ENCODE measurements at regions not wholly inside any gene's neighbourhood (a gene's known extent, or its start where the extent isn't known, plus 50 kb on each side); places are given as distances from the start of the nearest gene placed in this dataset.

- Histone ChIP-seq H3K9me3 (ENCODE audit: insufficient read depth, low read length) (no peaks in the 10 kb centered on the region), H3K36me3 (ENCODE audit: insufficient read depth, insufficient read length, low read length) (peaks cover 13% of the 10 kb centered on the region), H3K9ac (ENCODE audit: insufficient read length, low read depth) (no peak overlapping the region), H3K27me3 (ENCODE audit: insufficient read depth, insufficient read length) (no peaks in the 10 kb centered on the region), H3K4me1 (ENCODE audit: insufficient read depth, insufficient read length) (no peaks in the 10 kb centered on the region), H3K4me3 (ENCODE audit: insufficient read length, low read depth) (no peak overlapping the region)
- TF ChIP-seq YY1 (IDR thresholded peaks at IDR 0.05; ENCODE audit: insufficient read depth, insufficient read length) (no peak), SUZ12 (IDR thresholded peaks at IDR 0.05; ENCODE audit: extremely low read depth, insufficient read depth, insufficient read length) (no peak), ZNF274 (IDR thresholded peaks at IDR 0.05; ENCODE audit: low read depth, low read length) (no peak)
- DNase-seq (ENCODE audit: low read depth, low spot score): no peak
These were observed 566.3 kb downstream of the UQCRFS1 start for GRCh38 chr19:28646629-28647028.

- H3K9ac ChIP-seq (ENCODE audit: insufficient read length, low read depth): no peak overlapping the region
- no peak for DNase-seq (ENCODE audit: low read depth, low spot score)
- no peak overlapping the region for H3K4me3 ChIP-seq (ENCODE audit: insufficient read length, low read depth)
- TF ChIP-seq YY1 (IDR thresholded peaks at IDR 0.05; ENCODE audit: insufficient read depth, insufficient read length) (no peak), SUZ12 (IDR thresholded peaks at IDR 0.05; ENCODE audit: extremely low read depth, insufficient read depth, insufficient read length) (no peak), ZNF274 (IDR thresholded peaks at IDR 0.05; ENCODE audit: low read depth, low read length) (no peak)
- no peaks in the 10 kb centered on the region for H3K9me3 ChIP-seq (ENCODE audit: insufficient read depth, low read length)
- peaks cover 25% of the 10 kb centered on the region for H3K36me3 ChIP-seq (ENCODE audit: insufficient read depth, insufficient read length, low read length)
- no peaks in the 10 kb centered on the region for H3K27me3 ChIP-seq (ENCODE audit: insufficient read depth, insufficient read length)
- no peaks in the 10 kb centered on the region for H3K4me1 ChIP-seq (ENCODE audit: insufficient read depth, insufficient read length)
These were observed 568.7 kb downstream of the UQCRFS1 start for GRCh38 chr19:28644169-28644775.

GRCh38 chr19:28642787-28643683 lies 569.9 kb downstream of the UQCRFS1 start:
- TF ChIP-seq YY1 (IDR thresholded peaks at IDR 0.05; ENCODE audit: insufficient read depth, insufficient read length) (no peak), ZNF274 (IDR thresholded peaks at IDR 0.05; ENCODE audit: low read depth, low read length) (no peak), SUZ12 (IDR thresholded peaks at IDR 0.05; ENCODE audit: extremely low read depth, insufficient read depth, insufficient read length) (no peak)
- Histone ChIP-seq H3K9ac (ENCODE audit: insufficient read length, low read depth) (no peak overlapping the region), H3K4me3 (ENCODE audit: insufficient read length, low read depth) (no peak overlapping the region), H3K4me1 (ENCODE audit: insufficient read depth, insufficient read length) (no peaks in the 10 kb centered on the region), H3K9me3 (ENCODE audit: insufficient read depth, low read length) (no peaks in the 10 kb centered on the region), H3K36me3 (ENCODE audit: insufficient read depth, insufficient read length, low read length) (peaks cover 25% of the 10 kb centered on the region), H3K27me3 (ENCODE audit: insufficient read depth, insufficient read length) (no peaks in the 10 kb centered on the region)
- no peak for DNase-seq (ENCODE audit: low read depth, low spot score)

- no peak overlapping the region for H3K4me3 ChIP-seq (ENCODE audit: insufficient read length, low read depth)
- no peaks in the 10 kb centered on the region for H3K9me3 ChIP-seq (ENCODE audit: insufficient read depth, low read length)
- no peaks in the 10 kb centered on the region for H3K4me1 ChIP-seq (ENCODE audit: insufficient read depth, insufficient read length)
- no peak overlapping the region for H3K9ac ChIP-seq (ENCODE audit: insufficient read length, low read depth)
- no peaks in the 10 kb centered on the region for H3K27me3 ChIP-seq (ENCODE audit: insufficient read depth, insufficient read length)
- TF ChIP-seq ZNF274 (IDR thresholded peaks at IDR 0.05; ENCODE audit: low read depth, low read length) (no peak), SUZ12 (IDR thresholded peaks at IDR 0.05; ENCODE audit: extremely low read depth, insufficient read depth, insufficient read length) (no peak), YY1 (IDR thresholded peaks at IDR 0.05; ENCODE audit: insufficient read depth, insufficient read length) (no peak)
- DNase-seq (ENCODE audit: low read depth, low spot score): no peak
- H3K36me3 ChIP-seq (ENCODE audit: insufficient read depth, insufficient read length, low read length): peaks cover 17% of the 10 kb centered on the region
These were observed 571.6 kb downstream of the UQCRFS1 start for GRCh38 chr19:28641395-28641794.

GRCh38 chr19:28640506-28640905 lies 572.4 kb downstream of the UQCRFS1 start:
- Histone ChIP-seq H3K4me3 (ENCODE audit: insufficient read length, low read depth) (no peak overlapping the region), H3K9ac (ENCODE audit: insufficient read length, low read depth) (no peak overlapping the region), H3K9me3 (ENCODE audit: insufficient read depth, low read length) (no peaks in the 10 kb centered on the region), H3K27me3 (ENCODE audit: insufficient read depth, insufficient read length) (no peaks in the 10 kb centered on the region), H3K4me1 (ENCODE audit: insufficient read depth, insufficient read length) (no peaks in the 10 kb centered on the region), H3K36me3 (ENCODE audit: insufficient read depth, insufficient read length, low read length) (peaks cover 17% of the 10 kb centered on the region)
- TF ChIP-seq SUZ12 (IDR thresholded peaks at IDR 0.05; ENCODE audit: extremely low read depth, insufficient read depth, insufficient read length) (no peak), YY1 (IDR thresholded peaks at IDR 0.05; ENCODE audit: insufficient read depth, insufficient read length) (no peak), ZNF274 (IDR thresholded peaks at IDR 0.05; ENCODE audit: low read depth, low read length) (no peak)
- no peak for DNase-seq (ENCODE audit: low read depth, low spot score)

GRCh38 chr19:28638445-28638844 lies 574.5 kb downstream of the UQCRFS1 start:
- Histone ChIP-seq H3K9me3 (ENCODE audit: insufficient read depth, low read length) (no peaks in the 10 kb centered on the region), H3K4me1 (ENCODE audit: insufficient read depth, insufficient read length) (peaks cover 1% of the 10 kb centered on the region), H3K9ac (ENCODE audit: insufficient read length, low read depth) (no peak overlapping the region), H3K4me3 (ENCODE audit: insufficient read length, low read depth) (no peak overlapping the region), H3K27me3 (ENCODE audit: insufficient read depth, insufficient read length) (no peaks in the 10 kb centered on the region), H3K36me3 (ENCODE audit: insufficient read depth, insufficient read length, low read length) (peaks cover 15% of the 10 kb centered on the region)
- no peak for DNase-seq (ENCODE audit: low read depth, low spot score)
- no peak for TF ChIP-seq ZNF274 (IDR thresholded peaks at IDR 0.05; ENCODE audit: low read depth, low read length)

- Histone ChIP-seq H3K4me3 (ENCODE audit: insufficient read length, low read depth) (no peak overlapping the region), H3K4me1 (ENCODE audit: insufficient read depth, insufficient read length) (peaks cover 10% of the 10 kb centered on the region), H3K9ac (ENCODE audit: insufficient read length, low read depth) (no peak overlapping the region), H3K36me3 (ENCODE audit: insufficient read depth, insufficient read length, low read length) (peaks cover 11% of the 10 kb centered on the region), H3K9me3 (ENCODE audit: insufficient read depth, low read length) (no peaks in the 10 kb centered on the region), H3K27me3 (ENCODE audit: insufficient read depth, insufficient read length) (no peaks in the 10 kb centered on the region)
- DNase-seq (ENCODE audit: low read depth, low spot score): no peak
- TF ChIP-seq SUZ12 (IDR thresholded peaks at IDR 0.05; ENCODE audit: extremely low read depth, insufficient read depth, insufficient read length): no peak
These were observed 576.2 kb downstream of the UQCRFS1 start for GRCh38 chr19:28636706-28637105.

Data from NT2/D1 (cell line).